ENCODE measurements at regions not wholly inside any gene's neighbourhood (a gene's known extent, or its start where the extent isn't known, plus 50 kb on each side); places are given as distances from the start of the nearest gene placed in this dataset.

DNA sequence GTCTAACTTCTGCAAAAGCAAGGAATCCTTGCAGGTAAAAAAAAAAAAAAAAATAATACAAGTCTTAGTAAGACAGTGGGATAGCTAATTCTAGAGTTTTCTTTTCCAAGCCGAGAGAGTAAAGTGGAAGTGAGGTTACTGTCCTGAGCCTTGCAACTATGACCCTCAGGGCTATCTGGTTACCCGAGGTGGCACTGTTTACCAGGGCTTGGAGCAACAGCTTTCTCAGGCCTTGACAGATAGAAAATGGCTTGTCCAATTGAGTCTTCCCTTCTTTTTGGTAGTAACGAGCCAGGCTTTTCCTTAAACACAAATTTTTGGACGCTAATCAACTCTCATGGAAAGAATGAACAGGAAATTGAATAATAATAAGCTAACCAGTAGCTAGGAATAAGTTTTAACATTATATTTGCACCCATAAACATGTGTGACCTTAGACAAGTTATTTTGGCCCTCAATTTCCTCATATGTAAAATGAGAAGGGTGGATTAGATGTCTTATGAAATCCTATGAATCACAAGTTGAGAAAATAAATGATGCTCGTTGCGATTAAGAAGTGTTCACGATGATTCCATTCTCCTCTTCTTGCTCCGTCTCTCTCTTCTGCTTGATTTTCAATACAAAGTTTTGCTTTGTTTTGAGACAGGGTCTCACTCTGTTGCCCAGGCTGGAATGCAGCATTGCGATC is 236.9 kb upstream of the KBTBD8 start:
- no peak overlapping the region for H3K4me3 ChIP-seq (ENCODE audit: insufficient read length, low read depth)
- H3K9ac ChIP-seq (ENCODE audit: insufficient read length, low read depth) = no peak overlapping the region
- H3K36me3 ChIP-seq (ENCODE audit: insufficient read depth, insufficient read length, low read length) = no peaks in the 10 kb centered on the region
- H3K4me1 ChIP-seq (ENCODE audit: insufficient read depth, insufficient read length) = no peaks in the 10 kb centered on the region
- TF ChIP-seq SUZ12 (IDR thresholded peaks at IDR 0.05; ENCODE audit: extremely low read depth, insufficient read depth, insufficient read length) = no peak
- no peak for TF ChIP-seq YY1 (IDR thresholded peaks at IDR 0.05; ENCODE audit: insufficient read depth, insufficient read length)
- no peak for TF ChIP-seq ZNF274 (IDR thresholded peaks at IDR 0.05; ENCODE audit: low read depth, low read length)
- no peak for DNase-seq (ENCODE audit: low read depth, low spot score)
- no peaks in the 10 kb centered on the region for H3K27me3 ChIP-seq (ENCODE audit: insufficient read depth, insufficient read length)
- H3K9me3 ChIP-seq (ENCODE audit: insufficient read depth, low read length) = no peaks in the 10 kb centered on the region

GRCh38 chr3:66762916-66763693 is 235.0 kb upstream of the KBTBD8 start:
- Histone ChIP-seq H3K36me3 (ENCODE audit: insufficient read depth, insufficient read length, low read length) (no peaks in the 10 kb centered on the region), H3K4me1 (ENCODE audit: insufficient read depth, insufficient read length) (no peaks in the 10 kb centered on the region), H3K27me3 (ENCODE audit: insufficient read depth, insufficient read length) (no peaks in the 10 kb centered on the region), H3K9ac (ENCODE audit: insufficient read length, low read depth) (no peak overlapping the region), H3K9me3 (ENCODE audit: insufficient read depth, low read length) (no peaks in the 10 kb centered on the region), H3K4me3 (ENCODE audit: insufficient read length, low read depth) (no peak overlapping the region)
- TF ChIP-seq YY1 (IDR thresholded peaks at IDR 0.05; ENCODE audit: insufficient read depth, insufficient read length) = no peak
- no peak for TF ChIP-seq SUZ12 (IDR thresholded peaks at IDR 0.05; ENCODE audit: extremely low read depth, insufficient read depth, insufficient read length)
- no peak for TF ChIP-seq ZNF274 (IDR thresholded peaks at IDR 0.05; ENCODE audit: low read depth, low read length)
- no peak for DNase-seq (ENCODE audit: low read depth, low spot score)

GRCh38 chr3:66778107-66778506 is 220.0 kb upstream of the KBTBD8 start:
- Histone ChIP-seq H3K4me3 (ENCODE audit: insufficient read length, low read depth) (no peak overlapping the region), H3K9ac (ENCODE audit: insufficient read length, low read depth) (no peak overlapping the region), H3K9me3 (ENCODE audit: insufficient read depth, low read length) (no peaks in the 10 kb centered on the region), H3K27me3 (ENCODE audit: insufficient read depth, insufficient read length) (no peaks in the 10 kb centered on the region), H3K4me1 (ENCODE audit: insufficient read depth, insufficient read length) (no peaks in the 10 kb centered on the region), H3K36me3 (ENCODE audit: insufficient read depth, insufficient read length, low read length) (no peaks in the 10 kb centered on the region)
- no peak for DNase-seq (ENCODE audit: low read depth, low spot score)
- TF ChIP-seq ZNF274 (IDR thresholded peaks at IDR 0.05; ENCODE audit: low read depth, low read length) = no peak
- no peak for TF ChIP-seq YY1 (IDR thresholded peaks at IDR 0.05; ENCODE audit: insufficient read depth, insufficient read length)
- no peak for TF ChIP-seq SUZ12 (IDR thresholded peaks at IDR 0.05; ENCODE audit: extremely low read depth, insufficient read depth, insufficient read length)

GRCh38 chr3:66778777-66779176 is 219.3 kb upstream of the KBTBD8 start:
- DNase-seq (ENCODE audit: low read depth, low spot score) = no peak
- H3K4me1 ChIP-seq (ENCODE audit: insufficient read depth, insufficient read length) = no peaks in the 10 kb centered on the region
- TF ChIP-seq SUZ12 (IDR thresholded peaks at IDR 0.05; ENCODE audit: extremely low read depth, insufficient read depth, insufficient read length) (no peak), ZNF274 (IDR thresholded peaks at IDR 0.05; ENCODE audit: low read depth, low read length) (no peak), YY1 (IDR thresholded peaks at IDR 0.05; ENCODE audit: insufficient read depth, insufficient read length) (no peak)
- H3K9ac ChIP-seq (ENCODE audit: insufficient read length, low read depth) = no peak overlapping the region
- H3K9me3 ChIP-seq (ENCODE audit: insufficient read depth, low read length) = no peaks in the 10 kb centered on the region
- H3K36me3 ChIP-seq (ENCODE audit: insufficient read depth, insufficient read length, low read length) = no peaks in the 10 kb centered on the region
- no peak overlapping the region for H3K4me3 ChIP-seq (ENCODE audit: insufficient read length, low read depth)
- H3K27me3 ChIP-seq (ENCODE audit: insufficient read depth, insufficient read length) = no peaks in the 10 kb centered on the region

- Histone ChIP-seq H3K27me3 (ENCODE audit: insufficient read depth, insufficient read length) (no peaks in the 10 kb centered on the region), H3K4me1 (ENCODE audit: insufficient read depth, insufficient read length) (no peaks in the 10 kb centered on the region), H3K36me3 (ENCODE audit: insufficient read depth, insufficient read length, low read length) (no peaks in the 10 kb centered on the region), H3K9ac (ENCODE audit: insufficient read length, low read depth) (no peak overlapping the region), H3K4me3 (ENCODE audit: insufficient read length, low read depth) (no peak overlapping the region), H3K9me3 (ENCODE audit: insufficient read depth, low read length) (no peaks in the 10 kb centered on the region)
- no peak for TF ChIP-seq SUZ12 (IDR thresholded peaks at IDR 0.05; ENCODE audit: extremely low read depth, insufficient read depth, insufficient read length)
- no peak for TF ChIP-seq YY1 (IDR thresholded peaks at IDR 0.05; ENCODE audit: insufficient read depth, insufficient read length)
- TF ChIP-seq ZNF274 (IDR thresholded peaks at IDR 0.05; ENCODE audit: low read depth, low read length) = no peak
- no peak for DNase-seq (ENCODE audit: low read depth, low spot score)
Observed at GRCh38 chr3:66785191-66785909, 212.8 kb upstream of the KBTBD8 start.

DNA sequence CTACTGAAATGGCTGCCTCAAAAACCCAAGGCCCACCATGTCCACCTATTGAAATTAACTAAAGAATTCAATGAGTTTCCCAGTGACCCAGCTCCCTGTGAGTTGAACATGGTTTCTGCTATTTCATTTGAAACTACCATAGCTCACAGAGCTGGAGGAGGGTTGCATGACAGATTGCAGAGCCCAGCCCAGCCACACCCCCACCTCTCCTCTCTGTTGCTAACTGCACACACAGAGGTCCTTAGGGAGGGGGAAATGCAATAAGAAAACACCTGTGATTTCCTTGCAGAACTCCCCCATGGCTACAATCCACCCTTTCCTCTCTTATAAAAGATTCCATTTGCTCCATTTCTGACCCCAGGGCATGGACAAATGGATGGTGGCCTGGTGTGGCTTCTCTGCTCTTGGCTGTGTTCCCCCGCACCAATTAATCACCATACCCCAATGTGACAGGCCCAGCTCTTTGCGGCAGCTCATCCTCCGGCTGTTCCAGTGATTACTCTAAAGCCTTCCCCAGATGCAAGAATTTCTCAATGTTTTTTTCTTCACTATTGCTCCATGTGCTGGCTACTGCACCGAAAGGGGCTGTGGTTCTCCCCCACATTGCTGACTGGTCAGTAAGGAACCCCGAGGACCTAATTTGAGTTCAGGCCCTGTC is 208.4 kb upstream of the KBTBD8 start:
- no peak overlapping the region for H3K9ac ChIP-seq (ENCODE audit: insufficient read length, low read depth)
- H3K4me1 ChIP-seq (ENCODE audit: insufficient read depth, insufficient read length) = no peaks in the 10 kb centered on the region
- DNase-seq (ENCODE audit: low read depth, low spot score) = no peak
- no peak overlapping the region for H3K4me3 ChIP-seq (ENCODE audit: insufficient read length, low read depth)
- H3K27me3 ChIP-seq (ENCODE audit: insufficient read depth, insufficient read length) = no peaks in the 10 kb centered on the region
- H3K36me3 ChIP-seq (ENCODE audit: insufficient read depth, insufficient read length, low read length) = no peaks in the 10 kb centered on the region
- H3K9me3 ChIP-seq (ENCODE audit: insufficient read depth, low read length) = no peaks in the 10 kb centered on the region
- TF ChIP-seq SUZ12 (IDR thresholded peaks at IDR 0.05; ENCODE audit: extremely low read depth, insufficient read depth, insufficient read length) = no peak
- TF ChIP-seq ZNF274 (IDR thresholded peaks at IDR 0.05; ENCODE audit: low read depth, low read length) = no peak
- TF ChIP-seq YY1 (IDR thresholded peaks at IDR 0.05; ENCODE audit: insufficient read depth, insufficient read length) = no peak
